ENCODE measurements at regions not wholly inside any gene's neighbourhood (a gene's known extent, or its start where the extent isn't known, plus 50 kb on each side); places are given as distances from the start of the nearest gene placed in this dataset.
"Not testable (repeated sequence)": the region's sequence is repeated elsewhere in the genome, so short reads cannot be mapped to it uniquely, and the experiment has no call there.

GRCh38 chrX:138807400-138807799 is 95.9 kb upstream of the FGF13 start:
- not testable (repeated sequence) for TF ChIP-seq CTCF (conservative IDR thresholded peaks at IDR 0.05; ENCODE audit: low read depth in 2 of 2); POLR2AphosphoS5 (IDR thresholded peaks at IDR 0.05; ENCODE audit: low read depth); EZH2 (IDR thresholded peaks at IDR 0.05; ENCODE audit: low read depth, unreplicated experiment); REST (IDR thresholded peaks at IDR 0.05; ENCODE audit: unreplicated experiment); EZH2phosphoT487 (IDR thresholded peaks at IDR 0.05; ENCODE audit: unreplicated experiment); JUNB (IDR thresholded peaks at IDR 0.05; ENCODE audit: unreplicated experiment); CREB1 (CRISPR knock-in tag; IDR thresholded peaks at IDR 0.05; ENCODE audit: low read depth); STAT1 (IDR thresholded peaks at IDR 0.05; ENCODE audit: unreplicated experiment); NANOG (IDR thresholded peaks at IDR 0.05; ENCODE audit: borderline replicate concordance); ZNF331 (CRISPR knock-in tag; IDR thresholded peaks at IDR 0.05; ENCODE audit: low read depth)
